ENCODE measurements at regions not wholly inside any gene's neighbourhood (a gene's known extent, or its start where the extent isn't known, plus 50 kb on each side); places are given as distances from the start of the nearest gene placed in this dataset.
"Not testable (repeated sequence)": the region's sequence is repeated elsewhere in the genome, so short reads cannot be mapped to it uniquely, and the experiment has no call there.

DNA sequence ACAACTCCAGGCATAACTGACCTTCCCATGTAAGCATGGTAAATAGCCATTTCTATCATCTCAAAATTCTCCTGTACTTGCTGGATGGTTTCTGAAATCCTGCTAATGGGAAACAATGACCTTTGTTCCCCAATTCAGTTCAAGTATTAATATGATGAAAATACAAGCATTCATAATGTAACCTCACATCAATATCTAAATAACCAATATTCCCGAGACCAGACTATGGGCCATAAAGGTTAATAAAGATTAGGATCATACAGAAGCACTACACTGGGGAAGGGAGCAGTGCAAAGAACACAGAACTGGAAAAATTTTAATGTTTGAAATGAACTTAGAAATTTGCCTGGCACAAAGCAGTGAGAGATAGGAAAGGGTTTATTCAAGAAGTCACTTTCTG lies 151.3 kb upstream of the SETMAR start:
- no peak for TF ChIP-seq CTCF (conservative IDR thresholded peaks at IDR 0.05; ENCODE audit: low read depth, low read length)
- no peak for DNase-seq (ENCODE audit: low read depth)
- H3K4me3 ChIP-seq (ENCODE audit: low read depth, low read length) = no peak overlapping the region

DNA sequence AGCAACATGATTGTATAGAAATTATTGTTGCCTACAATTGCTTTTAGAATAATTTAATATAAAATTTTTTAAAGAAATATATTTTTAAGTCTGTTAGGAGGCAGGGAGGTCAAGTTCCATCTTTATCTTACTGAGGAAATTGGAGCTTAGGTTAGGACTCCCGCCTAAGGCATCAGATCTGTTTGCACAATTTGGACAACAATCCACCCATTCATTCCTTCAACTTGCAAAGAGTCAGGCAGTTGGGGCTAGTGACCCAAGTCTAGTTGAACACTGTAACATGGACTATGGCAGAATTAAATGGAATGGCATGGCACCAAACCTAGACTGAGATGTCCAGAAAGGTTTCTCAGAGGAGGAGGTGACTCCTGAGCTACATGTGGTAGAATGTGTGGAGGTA lies 149.4 kb upstream of the SETMAR start:
- TF ChIP-seq CTCF (conservative IDR thresholded peaks at IDR 0.05; ENCODE audit: low read depth, low read length) = no peak
- H3K4me3 ChIP-seq (ENCODE audit: low read depth, low read length) = no peak overlapping the region
- DNase-seq (ENCODE audit: low read depth) = no peak

- TF ChIP-seq CTCF (conservative IDR thresholded peaks at IDR 0.05; ENCODE audit: low read depth, low read length) = no peak
- no peak for DNase-seq (ENCODE audit: low read depth)
- no peak overlapping the region for H3K4me3 ChIP-seq (ENCODE audit: low read depth, low read length)
Measured at GRCh38 chr3:4158329-4158728, 144.8 kb upstream of the SETMAR start.

DNA sequence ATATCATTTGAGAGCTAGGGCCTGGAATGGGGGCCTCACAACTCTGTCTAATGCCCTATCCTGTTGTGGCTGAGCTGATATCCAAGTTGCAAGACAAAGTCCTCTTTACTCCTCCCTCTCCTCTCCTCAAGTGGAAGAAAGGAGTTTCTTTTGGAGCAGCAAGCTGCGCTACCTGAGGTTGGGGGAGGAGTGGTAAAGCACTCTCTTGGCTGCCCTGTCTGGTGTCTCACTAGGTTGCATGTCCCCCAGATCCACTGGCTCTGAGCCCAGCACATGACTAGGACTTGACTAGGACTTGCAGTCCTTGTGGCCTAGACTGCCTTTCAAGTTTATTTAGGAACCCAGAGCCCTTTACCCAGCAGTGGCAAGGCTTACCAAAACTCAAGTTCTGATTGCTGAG lies 141.1 kb upstream of the SETMAR start:
- DNase-seq (ENCODE audit: low read depth) = no peak
- TF ChIP-seq CTCF (conservative IDR thresholded peaks at IDR 0.05; ENCODE audit: low read depth, low read length) = no peak
- no peak overlapping the region for H3K4me3 ChIP-seq (ENCODE audit: low read depth, low read length)

DNA sequence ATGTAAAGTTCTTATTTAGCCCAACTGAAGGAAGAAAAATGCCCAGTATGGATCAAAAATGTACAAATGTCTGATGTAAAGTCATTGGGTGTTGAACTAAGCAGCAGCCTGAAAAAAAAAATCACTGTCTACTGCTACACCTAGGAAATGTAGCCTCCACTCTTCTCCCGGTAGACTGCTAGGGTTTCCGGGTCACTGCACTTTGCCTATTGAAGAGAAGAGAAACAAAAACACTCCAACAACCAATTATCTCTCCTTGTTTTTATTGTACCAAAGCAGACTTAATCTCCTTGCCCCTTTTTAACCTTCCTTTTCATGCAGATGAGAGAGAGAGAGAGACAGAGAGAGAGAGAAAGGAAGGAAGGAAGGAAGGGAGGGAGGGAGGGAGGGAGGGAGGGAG lies 140.2 kb upstream of the SETMAR start:
- TF ChIP-seq CTCF (conservative IDR thresholded peaks at IDR 0.05; ENCODE audit: low read depth, low read length) = no peak
- H3K4me3 ChIP-seq (ENCODE audit: low read depth, low read length) = no peak overlapping the region
- DNase-seq (ENCODE audit: low read depth) = no peak

DNA sequence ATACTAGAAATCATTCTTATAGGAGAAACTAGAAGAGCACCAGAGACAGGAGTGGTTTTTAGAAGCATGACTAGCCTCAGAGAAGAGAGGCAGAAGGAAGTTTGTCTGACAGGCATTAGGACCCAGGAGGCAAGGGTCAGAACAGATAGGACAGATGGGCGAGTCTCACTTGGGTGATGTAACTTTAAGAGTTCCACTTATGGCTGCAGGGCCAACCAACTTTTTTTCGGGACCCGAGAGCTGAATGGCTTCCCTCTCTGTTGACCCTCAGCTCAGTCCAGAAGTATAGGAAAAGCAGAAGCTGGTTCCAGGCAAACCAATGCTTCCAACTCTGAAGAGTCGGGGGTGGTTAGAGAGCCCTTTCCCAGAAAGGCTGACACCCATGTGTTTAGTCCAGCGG lies 136.6 kb upstream of the SETMAR start:
- H3K4me3 ChIP-seq (ENCODE audit: low read depth, low read length) = no peak overlapping the region
- no peak for DNase-seq (ENCODE audit: low read depth)
- TF ChIP-seq CTCF (conservative IDR thresholded peaks at IDR 0.05; ENCODE audit: low read depth, low read length) = no peak

DNA sequence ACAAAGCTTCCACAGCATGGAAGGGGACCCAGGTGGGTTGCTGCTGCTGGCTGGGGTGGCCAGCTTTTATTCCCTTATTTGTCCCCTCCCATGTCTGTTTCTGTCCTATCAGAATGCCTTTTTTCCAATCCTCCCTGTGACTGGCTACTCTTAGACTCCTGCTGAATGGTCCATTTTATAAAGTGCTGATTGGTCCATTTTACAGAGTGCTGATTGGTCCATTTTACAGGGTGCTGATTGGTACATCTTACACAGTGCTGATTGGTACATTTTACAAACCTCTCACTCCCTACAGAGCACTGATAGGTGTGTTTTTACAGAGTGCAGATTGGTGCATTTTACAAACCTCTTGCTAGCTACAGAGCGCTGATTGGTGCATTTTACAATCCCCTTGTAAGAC lies 135.9 kb upstream of the SETMAR start:
- DNase-seq (ENCODE audit: low read depth); H3K4me3 ChIP-seq (ENCODE audit: low read depth, low read length): not testable (repeated sequence)

GRCh38 chr3:4174791-4175190 lies 128.4 kb upstream of the SETMAR start:
- TF ChIP-seq CTCF (conservative IDR thresholded peaks at IDR 0.05; ENCODE audit: low read depth, low read length) = no peak
- no peak overlapping the region for H3K4me3 ChIP-seq (ENCODE audit: low read depth, low read length)
- no peak for DNase-seq (ENCODE audit: low read depth)
